GM12801 (cell line): ENCODE measurements at regions not wholly inside any gene's neighbourhood (a gene's known extent, or its start where the extent isn't known, plus 50 kb on each side); places are given as distances from the start of the nearest gene placed in this dataset.

ENCODE experiments used
- CTCF ChIP-seq: IDR thresholded peaks from one replicate; pipeline ENCODE4 v1.5.1; 2011; ENCODE audit warnings: control low read depth; ENCODE audit not compliant: insufficient read length; ENCODE audit errors: extremely low read depth

DNA sequence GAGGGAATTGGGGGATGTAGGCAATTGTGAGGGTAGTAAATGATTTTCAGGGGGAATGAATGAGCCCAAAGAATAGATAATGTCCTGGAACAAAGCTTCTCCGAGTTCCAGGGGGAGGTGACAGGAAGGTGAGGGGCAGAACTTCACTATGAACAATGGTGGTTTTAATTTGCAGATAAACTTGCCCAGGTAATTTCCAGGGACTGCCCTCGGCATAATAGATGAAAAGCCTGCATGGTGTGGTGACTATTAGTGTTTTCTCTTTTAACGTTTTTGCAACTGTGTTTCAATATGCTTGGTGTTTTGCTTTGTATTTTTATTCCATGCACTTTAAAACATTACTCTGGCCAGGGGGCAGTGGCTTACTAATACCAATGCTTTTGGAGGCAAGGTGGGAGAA is 325.2 kb upstream of the RGS6 start:
- TF ChIP-seq CTCF: no peak

DNA sequence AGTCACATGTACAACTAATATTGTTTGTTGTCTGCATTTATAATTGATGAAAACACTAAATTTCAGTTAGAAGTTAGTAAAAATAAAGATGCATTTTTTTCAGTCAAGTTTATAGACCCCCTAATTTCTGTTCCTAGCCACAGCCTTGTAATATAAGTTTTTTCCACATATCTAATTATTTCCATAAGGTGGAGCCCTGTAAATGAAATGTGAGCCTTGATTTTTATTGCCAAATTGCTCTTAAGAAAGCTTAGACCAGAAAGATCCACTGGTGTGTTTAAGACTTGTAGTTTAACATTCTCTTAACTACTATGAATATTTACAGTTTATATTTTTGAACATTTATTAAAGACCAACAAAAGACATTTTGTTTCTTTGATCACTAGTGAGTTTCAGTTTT is 322.1 kb upstream of the RGS6 start:
- no peak for TF ChIP-seq CTCF

DNA sequence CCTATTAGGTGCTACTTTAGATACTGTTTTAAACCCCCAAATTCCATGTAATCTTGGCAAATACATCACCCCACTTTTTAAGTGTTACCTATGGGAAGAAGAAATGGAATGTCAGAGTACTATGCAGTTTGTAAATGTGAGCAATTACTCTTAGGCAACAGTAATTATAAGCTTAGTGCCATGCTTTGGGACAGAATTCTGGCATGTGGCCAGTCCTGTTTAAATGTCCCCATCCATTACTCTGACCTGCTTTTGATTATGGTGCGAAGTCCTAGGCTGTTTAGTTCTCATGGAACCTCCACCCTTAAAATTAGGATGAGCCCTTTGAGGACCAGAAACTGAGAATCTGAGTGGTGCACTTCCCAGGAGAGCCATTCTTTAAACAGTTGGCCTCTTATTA is 321.4 kb upstream of the RGS6 start:
- no peak for TF ChIP-seq CTCF

- no peak for TF ChIP-seq CTCF
Observed at GRCh38 chr14:71613168-71613567, 319.1 kb upstream of the RGS6 start.

- TF ChIP-seq CTCF: no peak
Observed at GRCh38 chr14:71616013-71616412, 316.2 kb upstream of the RGS6 start.

DNA sequence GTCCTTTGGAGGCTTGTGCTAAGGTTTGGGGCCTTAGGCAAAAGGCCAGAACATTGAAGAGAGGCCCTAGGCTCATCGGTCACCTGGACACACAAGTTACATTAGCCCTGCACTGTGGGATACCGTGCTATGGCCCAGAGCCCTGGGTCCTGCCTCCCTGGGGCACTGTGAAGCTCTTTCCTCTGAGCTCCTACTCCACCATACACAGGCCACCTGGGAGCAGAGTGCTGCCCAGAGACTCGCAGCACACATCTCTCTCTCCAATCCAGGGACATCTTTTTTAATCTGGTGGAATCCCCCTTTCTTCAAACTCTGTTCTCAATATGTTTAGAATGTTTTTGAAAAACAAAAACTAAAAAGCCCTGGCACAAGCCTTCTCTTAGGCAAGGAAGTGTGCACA is 314.2 kb upstream of the RGS6 start:
- TF ChIP-seq CTCF: no peak

GRCh38 chr14:71618716-71619115 is 313.5 kb upstream of the RGS6 start:
- TF ChIP-seq CTCF: no peak

- TF ChIP-seq CTCF: no peak
Observed at GRCh38 chr14:71619472-71619871, 312.8 kb upstream of the RGS6 start.
